Right atrium auricular region (tissue), 2 donors: ENCODE measurements at regions not wholly inside any gene's neighbourhood (a gene's known extent, or its start where the extent isn't known, plus 50 kb on each side); places are given as distances from the start of the nearest gene placed in this dataset.
A peak's percentile ranks its signal among the peaks of the same experiment; 100 is the strongest.

Experiments
- DNase-seq: peaks from one replicate; pipeline ENCODE4 v3.0.0-alpha.2; 2019; ENCODE audit warnings: low spot score
- H3K27ac ChIP-seq, 2 donors: fragments of 200-600 bp; sonication (generic); 1 replicate in 1 of 2; 2 replicates in 1 of 2; pipeline ENCODE4 v1.5.1; 2016 to 2019
- H3K27me3 ChIP-seq, 2 donors: fragments of 200-600 bp; sonication (generic); one replicate each; pipeline versions ENCODE4 v1.5.1 to v1.6.0; 2017 to 2019
- H3K36me3 ChIP-seq: fragments of 200-600 bp; sonication (generic); one replicate; pipeline ENCODE4 v1.5.1; 2016
- H3K4me1 ChIP-seq, 2 donors: fragments of 200-600 bp; sonication (generic); one replicate each; pipeline versions ENCODE4 v1.5.1 to v1.6.0; 2017 to 2019
- H3K4me3 ChIP-seq, 2 donors: fragments of 200-600 bp; sonication (generic); 1 replicate in 1 of 2; 2 replicates in 1 of 2; pipeline ENCODE4 v1.5.1; 2017 to 2019; ENCODE audit warnings: mild to moderate bottlenecking in 1 of 2, moderate library complexity in 1 of 2
- H3K9me3 ChIP-seq, 2 donors: fragments of 200-600 bp; sonication (generic); one replicate each; pipeline ENCODE4 v1.5.1; 2019
- TF ChIP-seq, protein P1 (sequence below), 2 donors: fragments of 200-600 bp; sonication (generic); IDR thresholded peaks; one replicate each; pipeline ENCODE4 v1.5.1; 2019; ENCODE audit warnings: antibody characterized with exemption in 2 of 2

- TF ChIP-seq, protein P1, sequence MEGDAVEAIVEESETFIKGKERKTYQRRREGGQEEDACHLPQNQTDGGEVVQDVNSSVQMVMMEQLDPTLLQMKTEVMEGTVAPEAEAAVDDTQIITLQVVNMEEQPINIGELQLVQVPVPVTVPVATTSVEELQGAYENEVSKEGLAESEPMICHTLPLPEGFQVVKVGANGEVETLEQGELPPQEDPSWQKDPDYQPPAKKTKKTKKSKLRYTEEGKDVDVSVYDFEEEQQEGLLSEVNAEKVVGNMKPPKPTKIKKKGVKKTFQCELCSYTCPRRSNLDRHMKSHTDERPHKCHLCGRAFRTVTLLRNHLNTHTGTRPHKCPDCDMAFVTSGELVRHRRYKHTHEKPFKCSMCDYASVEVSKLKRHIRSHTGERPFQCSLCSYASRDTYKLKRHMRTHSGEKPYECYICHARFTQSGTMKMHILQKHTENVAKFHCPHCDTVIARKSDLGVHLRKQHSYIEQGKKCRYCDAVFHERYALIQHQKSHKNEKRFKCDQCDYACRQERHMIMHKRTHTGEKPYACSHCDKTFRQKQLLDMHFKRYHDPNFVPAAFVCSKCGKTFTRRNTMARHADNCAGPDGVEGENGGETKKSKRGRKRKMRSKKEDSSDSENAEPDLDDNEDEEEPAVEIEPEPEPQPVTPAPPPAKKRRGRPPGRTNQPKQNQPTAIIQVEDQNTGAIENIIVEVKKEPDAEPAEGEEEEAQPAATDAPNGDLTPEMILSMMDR (IDR thresholded peaks at IDR 0.05): no peak
- Histone ChIP-seq H3K36me3 (no peaks in the 10 kb centered on the region), H3K27me3 (no peaks in the 10 kb centered on the region), H3K9me3 (no peaks in the 10 kb centered on the region), H3K27ac (no peak overlapping the region), H3K4me1 (no peaks in the 10 kb centered on the region), H3K4me3 (no peak overlapping the region)
- DNase-seq: no peak
These were observed 337.0 kb downstream of the CRPPA start for GRCh38 chr7:16084370-16084769.

GRCh38 chr7:16083931-16084330 is 337.4 kb downstream of the CRPPA start:
- Histone ChIP-seq H3K27me3 (no peaks in the 10 kb centered on the region), H3K4me1 (no peaks in the 10 kb centered on the region), H3K36me3 (no peaks in the 10 kb centered on the region), H3K9me3 (no peaks in the 10 kb centered on the region), H3K4me3 (no peak overlapping the region), H3K27ac (no peak overlapping the region)
- TF ChIP-seq, protein P1 (IDR thresholded peaks at IDR 0.05): no peak
- DNase-seq: no peak

- Histone ChIP-seq H3K9me3 (no peaks in the 10 kb centered on the region), H3K4me3 (no peak overlapping the region), H3K4me1 (no peaks in the 10 kb centered on the region), H3K27me3 (no peaks in the 10 kb centered on the region), H3K36me3 (no peaks in the 10 kb centered on the region), H3K27ac (no peak overlapping the region)
- TF ChIP-seq, protein P1 (IDR thresholded peaks at IDR 0.05): no peak
- DNase-seq: no peak
These were observed 341.2 kb downstream of the CRPPA start for GRCh38 chr7:16080131-16080530.

DNA sequence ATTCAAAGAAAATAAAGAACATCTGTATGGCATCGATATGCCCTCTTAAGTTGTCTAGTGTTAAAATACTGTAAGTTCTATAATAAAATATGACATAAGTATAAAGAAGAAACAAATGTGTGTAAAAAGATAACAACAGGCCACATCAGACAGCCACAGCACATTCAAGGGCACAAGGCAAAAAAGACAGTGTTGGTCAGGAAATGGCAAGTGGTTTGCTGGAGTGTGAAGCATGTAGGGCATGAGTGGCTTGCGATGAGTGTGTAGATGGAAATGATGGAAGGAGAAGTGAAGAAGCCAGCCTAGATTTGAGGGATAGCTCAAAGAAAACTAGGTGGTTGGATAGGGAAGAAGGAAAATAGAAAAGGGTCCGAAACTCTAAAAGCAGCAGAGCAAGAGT is 341.6 kb downstream of the CRPPA start:
- Histone ChIP-seq H3K9me3 (no peaks in the 10 kb centered on the region), H3K27me3 (no peaks in the 10 kb centered on the region), H3K27ac (no peak overlapping the region), H3K4me3 (no peak overlapping the region), H3K4me1 (no peaks in the 10 kb centered on the region), H3K36me3 (no peaks in the 10 kb centered on the region)
- TF ChIP-seq, protein P1 (IDR thresholded peaks at IDR 0.05): no peak
- no peak for DNase-seq

DNA sequence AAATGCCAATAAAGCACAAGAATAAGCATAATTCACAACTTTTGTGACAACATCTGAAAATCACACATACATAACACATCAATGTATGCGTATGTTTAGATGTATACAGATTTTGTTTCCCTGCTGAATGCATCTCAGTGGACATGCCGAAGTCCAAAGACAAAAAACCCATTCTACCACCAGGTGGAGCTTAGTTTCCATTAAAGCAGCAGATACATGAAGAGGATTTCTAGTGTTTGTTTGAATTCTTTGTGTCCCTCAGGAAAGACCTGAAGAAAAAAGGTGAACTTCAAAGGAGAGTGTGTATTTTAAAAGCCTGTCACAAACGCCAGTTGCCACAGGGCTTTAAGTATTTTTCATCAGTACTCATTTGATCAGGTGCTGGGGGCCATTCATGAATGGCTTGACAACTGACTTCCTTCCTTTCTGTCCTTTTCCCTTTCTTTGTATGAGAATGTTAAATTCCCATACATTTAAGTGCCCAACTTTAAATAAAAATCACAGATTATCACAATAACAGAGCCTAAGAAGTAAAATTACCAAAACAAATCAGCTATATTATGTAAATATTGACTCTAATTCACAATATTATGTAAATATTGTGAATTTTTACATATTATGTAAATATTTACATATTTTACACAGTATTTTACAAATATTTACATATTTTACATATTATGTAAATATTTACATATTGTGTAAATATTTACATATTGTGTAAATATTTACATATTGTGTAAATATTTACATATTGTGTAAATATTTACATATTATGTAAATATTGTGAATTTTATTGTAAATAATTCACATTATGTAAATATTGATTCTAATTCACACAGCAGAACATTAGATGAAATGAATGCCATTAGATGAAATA is 343.0 kb downstream of the CRPPA start:
- H3K4me3 ChIP-seq: no peak overlapping the region
- no peaks in the 10 kb centered on the region for H3K4me1 ChIP-seq
- H3K9me3 ChIP-seq: no peaks in the 10 kb centered on the region
- no peaks in the 10 kb centered on the region for H3K36me3 ChIP-seq
- H3K27ac ChIP-seq: no peak overlapping the region
- TF ChIP-seq, protein P1 (IDR thresholded peaks at IDR 0.05): peak; percentile 54 to 81
- H3K27me3 ChIP-seq: no peaks in the 10 kb centered on the region
- no peak for DNase-seq
